Left hindlimb (tissue), 1 donor: ENCODE measurements at regions not wholly inside any gene's neighbourhood (a gene's known extent, or its start where the extent isn't known, plus 50 kb on each side); places are given as distances from the start of the nearest gene placed in this dataset.

Experiments
- DNase-seq: peaks from one replicate; pipeline ENCODE4 v3.0.0-alpha.2; 2018

GRCh38 chr2:45273412-45274249, 264.4 kb upstream of the SIX2 start:
- no peak for DNase-seq

- DNase-seq, result no peak
Measured at GRCh38 chr2:45272549-45273265, 263.5 kb upstream of the SIX2 start.

- DNase-seq, result no peak
Measured at GRCh38 chr2:45269149-45269793, 260.0 kb upstream of the SIX2 start.

DNA sequence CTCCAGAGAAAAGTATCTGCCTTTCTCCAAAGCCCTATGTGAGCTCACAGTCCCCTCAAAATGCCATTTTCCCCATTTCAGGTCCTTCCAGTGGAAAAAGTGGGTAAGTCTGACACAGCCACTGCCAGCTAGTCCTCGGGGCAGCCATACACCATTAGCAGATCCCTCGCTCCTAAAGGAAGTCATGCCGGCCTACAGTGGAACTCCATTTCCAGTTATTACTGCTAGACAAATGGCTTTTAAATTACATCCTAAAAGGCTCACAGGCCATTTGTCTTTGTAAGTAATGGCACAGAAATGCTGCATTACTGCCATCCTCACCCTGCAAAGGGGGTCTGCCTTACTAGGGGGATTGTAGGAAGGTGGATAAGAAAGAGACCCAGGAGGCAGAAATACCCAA, 259.4 kb upstream of the SIX2 start:
- DNase-seq, result no peak

DNA sequence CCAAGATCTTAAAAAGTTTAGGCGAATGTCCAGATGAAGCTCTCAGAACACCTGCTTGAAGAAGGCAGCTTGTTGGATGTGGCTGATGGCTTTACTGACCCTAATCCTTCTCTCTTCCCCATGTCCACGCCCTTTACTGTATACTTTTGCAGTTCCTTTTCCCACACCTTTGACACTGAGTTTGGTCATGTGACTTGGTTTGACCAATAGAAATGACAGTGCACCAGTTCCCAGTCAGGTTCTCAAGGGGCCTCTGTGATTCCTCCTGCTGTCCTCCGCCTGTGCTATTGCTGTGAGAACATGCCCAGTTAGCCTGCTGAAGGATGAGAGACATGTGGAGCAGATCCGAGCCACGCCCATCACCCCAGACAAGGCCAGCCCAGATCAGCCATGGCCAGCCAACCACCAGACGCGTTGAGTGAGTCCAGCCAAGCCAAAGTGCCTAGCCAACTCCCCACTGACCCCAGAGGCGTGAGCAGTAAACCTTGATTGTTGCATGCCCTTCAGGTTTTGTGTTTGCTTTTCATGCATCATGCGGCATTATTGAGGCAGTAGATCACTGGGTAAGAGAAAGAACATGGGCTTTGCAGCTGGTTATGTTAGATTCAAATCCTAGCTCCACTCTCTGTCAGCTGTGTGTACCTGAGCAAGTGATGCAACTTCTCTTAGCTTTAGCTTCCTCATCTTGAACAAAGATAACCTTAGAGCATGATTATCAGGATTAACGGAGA, 258.0 kb upstream of the SIX2 start:
- no peak for DNase-seq

GRCh38 chr2:45265336-45265735, 256.1 kb upstream of the SIX2 start:
- no peak for DNase-seq

DNA sequence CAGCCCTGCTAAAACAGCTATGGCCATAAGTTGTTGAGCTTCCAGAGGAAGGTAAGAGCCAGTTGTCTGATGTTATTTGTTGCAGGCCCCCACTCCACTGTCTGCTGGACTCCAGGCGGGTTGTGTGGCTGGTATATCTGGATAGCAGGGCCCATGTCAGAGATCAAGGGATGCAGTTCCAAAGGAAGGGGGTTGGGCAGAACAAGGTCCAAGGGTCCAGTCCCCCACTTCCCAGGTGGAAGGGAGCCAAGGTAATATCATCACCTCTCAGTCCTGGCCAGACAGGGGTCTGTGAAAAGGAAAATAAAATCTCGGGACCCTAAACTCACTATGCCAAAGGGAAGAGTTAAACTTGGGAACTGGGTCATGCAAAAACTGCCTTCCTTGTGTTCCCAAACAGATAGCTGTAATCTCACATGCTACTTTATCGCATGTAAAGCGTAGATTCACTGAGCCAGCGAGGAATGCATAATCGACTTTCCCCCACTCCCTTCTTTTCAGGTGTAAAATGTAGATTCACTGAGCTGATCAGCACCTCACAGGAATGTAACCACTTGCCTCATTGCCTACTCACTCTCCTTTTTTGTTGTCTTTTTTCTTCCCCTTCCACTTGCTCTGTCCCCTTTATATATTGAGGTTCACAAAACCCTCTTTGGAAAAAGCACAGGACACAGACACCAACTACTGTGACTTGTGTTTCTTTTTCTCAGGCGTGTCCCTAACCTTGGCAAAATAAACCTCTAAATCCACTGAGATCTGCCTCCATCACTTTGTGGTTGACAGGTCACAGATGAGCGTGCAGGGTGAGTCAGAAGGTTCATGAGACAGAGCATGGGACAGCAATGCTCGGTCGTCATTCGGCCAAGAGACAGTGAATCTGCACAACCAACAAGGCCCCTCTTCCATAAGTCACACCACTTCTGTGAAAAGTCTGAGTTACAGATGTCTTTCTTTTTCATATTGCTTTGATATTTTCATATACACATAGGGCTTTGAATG, 255.3 kb upstream of the SIX2 start:
- DNase-seq, result no peak

DNA sequence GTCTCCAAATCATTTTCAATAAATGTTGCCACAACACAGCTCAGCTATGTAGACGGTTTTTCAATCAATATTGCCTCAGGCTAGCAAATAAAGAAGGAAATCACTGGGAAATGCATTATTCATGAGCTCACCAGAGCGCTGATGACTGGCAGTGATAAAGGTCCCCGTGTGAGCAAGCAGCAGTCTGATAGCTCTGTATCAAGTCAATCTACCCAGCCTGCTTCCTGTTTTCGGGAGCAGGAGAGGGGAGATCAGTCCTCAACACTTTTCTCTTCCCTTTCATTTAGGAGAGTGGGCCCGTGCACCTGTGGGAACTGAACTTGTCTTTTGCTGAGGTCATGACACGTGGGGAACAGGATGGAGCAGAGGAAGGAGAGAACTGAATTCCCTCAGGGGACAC, 253.9 kb upstream of the SIX2 start:
- no peak for DNase-seq

- DNase-seq, result no peak
Measured at GRCh38 chr2:45261746-45262145, 252.5 kb upstream of the SIX2 start.

GRCh38 chr2:45260946-45261345, 251.7 kb upstream of the SIX2 start:
- no peak for DNase-seq

GRCh38 chr2:45259547-45260160, 250.4 kb upstream of the SIX2 start:
- no peak for DNase-seq

- DNase-seq, result peak; percentile 57
Measured at GRCh38 chr2:45259138-45259537, 249.9 kb upstream of the SIX2 start.

GRCh38 chr2:45258311-45258710, 249.1 kb upstream of the SIX2 start:
- no peak for DNase-seq

GRCh38 chr2:45257820-45258219, 248.6 kb upstream of the SIX2 start:
- no peak for DNase-seq

DNA sequence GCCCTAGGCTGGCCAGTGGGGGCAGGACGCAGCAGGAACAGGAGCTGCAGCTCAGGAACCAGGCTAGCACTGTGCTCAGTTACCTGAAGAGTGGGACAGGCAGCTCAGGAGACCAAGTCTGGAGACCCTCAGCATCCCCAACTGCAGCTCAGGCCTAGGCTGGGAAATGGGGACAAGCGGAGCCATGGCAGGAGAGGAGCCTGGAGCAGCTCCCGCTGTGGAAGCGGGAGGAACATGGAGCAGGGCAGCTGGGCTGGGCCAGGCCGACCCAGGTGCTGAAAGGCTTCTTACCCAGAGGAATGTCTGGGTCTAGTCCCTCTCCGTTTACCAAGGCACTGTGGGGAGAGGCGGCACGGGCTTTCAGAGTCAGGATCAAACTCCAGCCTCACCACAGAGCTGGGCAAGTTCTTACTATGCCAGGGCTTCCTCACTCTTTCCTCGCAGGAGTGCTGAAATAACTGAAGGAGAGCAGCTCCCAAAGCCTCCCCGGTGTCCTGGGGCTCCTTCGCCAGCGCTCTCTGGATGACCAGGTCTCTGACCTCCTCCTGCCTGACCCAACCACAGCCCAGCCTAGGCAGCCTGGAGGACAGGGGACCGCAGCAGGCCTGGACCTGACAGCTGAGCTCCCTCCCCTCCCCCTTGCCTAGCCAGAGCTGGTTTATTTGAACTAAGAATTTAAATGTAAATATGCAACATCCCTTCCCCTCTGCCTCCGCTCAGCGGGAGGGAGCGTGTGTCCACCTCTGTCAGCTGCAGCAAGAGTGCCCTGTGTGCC, 247.8 kb upstream of the SIX2 start:
- no peak for DNase-seq

DNA sequence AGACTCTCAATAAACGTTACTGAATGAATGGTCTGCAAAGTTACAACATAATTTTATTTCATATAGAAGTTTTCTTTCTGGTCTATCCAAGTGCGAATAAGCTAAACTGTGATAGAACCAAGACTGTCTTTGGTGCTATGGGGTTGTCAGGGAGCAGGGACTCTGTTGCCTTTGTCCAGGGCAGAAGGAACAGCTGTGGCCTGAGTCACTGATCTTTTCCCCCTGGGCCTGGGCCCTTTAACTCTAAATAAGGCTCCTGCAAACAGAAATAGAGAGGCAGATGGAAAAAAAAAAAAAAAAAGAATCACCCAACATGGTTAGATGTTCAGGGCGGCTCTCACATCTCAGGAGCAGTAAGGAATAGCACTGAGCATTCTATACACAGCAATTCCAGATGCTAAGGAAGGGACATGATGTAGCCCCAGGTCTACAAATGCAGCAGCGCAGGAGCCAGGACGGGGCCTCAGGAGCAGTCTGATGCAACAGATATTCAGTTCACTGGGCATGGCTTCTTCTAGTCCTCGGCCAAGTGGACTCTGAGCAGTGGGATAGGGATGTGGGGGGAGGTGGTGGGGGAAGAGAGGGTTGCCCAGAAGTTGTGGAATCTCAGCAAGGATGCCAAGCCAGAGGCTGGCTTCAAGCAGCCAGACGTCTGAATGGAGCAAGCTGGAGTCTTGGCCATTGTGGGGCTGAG, 247.1 kb upstream of the SIX2 start:
- peak; percentile 83 for DNase-seq

- DNase-seq, result no peak
Measured at GRCh38 chr2:45255563-45255962, 246.3 kb upstream of the SIX2 start.

DNA sequence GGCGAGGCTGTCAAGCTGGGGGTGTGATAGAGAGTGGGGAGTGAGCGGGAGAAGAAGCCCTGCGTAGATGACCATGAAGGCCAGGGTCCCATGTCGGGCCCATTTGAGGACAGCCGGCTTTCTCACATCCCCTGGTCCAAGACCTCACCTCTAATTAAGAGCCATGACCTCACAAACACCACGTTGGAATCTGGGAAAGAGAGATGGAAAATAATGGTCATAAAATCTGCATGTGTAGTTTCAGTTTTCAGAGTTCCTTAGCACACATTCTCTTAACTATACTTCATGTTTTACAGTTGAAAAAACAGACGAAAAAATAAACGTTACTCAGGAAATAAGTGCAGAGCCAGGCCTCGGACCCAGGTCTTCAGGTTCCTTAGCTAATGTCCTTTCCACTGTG, 244.8 kb upstream of the SIX2 start:
- DNase-seq, result no peak

- no peak for DNase-seq
Measured at GRCh38 chr2:45253151-45253550, 243.9 kb upstream of the SIX2 start.

DNA sequence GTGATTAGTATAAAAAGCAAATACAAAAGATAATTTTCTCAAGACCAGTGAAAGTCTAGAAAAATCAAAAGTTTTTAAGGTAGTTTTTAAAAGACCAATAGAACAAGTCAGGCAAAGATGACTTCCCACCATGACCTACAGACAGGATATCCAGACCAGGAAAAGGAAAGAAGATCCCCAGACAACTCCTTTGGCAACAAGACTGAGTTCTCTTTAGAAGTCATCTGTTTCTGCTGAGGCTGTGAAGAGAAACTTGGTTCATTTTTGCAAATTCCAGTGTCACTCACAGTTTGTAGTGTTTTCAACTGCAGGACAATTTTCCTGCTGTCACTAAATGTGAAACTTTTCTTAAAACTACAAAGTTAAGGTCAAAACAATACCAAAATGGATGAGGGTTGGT, 240.9 kb upstream of the SIX2 start:
- no peak for DNase-seq
